GM18511 (cell line): ENCODE measurements at regions not wholly inside any gene's neighbourhood (a gene's known extent, or its start where the extent isn't known, plus 50 kb on each side); places are given as distances from the start of the nearest gene placed in this dataset.
"Not testable (repeated sequence)": the region's sequence is repeated elsewhere in the genome, so short reads cannot be mapped to it uniquely, and the experiment has no call there.

Experiments
- ATAC-seq: cut with Tn5 transposase; IDR thresholded peaks from one replicate; pipeline ENCODE4 v1.9.1; 2021; ENCODE audit warnings: mild to moderate bottlenecking, moderate library complexity; ENCODE audit not compliant: unreplicated experiment

DNA sequence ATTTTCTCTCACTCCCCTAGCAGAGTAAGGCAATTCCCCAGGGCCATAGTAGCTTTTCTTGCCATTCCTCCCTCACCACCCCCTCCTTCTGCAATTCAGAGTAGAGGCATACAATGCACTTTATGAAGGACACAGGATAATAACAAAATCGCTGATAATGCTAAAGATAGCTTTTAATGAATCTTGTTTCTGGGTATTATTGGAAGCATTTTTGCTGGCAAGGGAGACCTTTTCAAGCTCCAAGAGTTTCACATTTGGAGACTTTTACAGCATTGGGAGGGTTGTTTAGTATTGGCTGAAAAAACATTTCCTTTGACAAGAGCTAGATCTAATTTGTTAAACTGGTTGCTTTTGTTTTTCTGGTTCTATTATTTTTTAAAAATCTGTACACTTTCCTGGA lies 573.0 kb upstream of the C16orf82 start:
- ATAC-seq = no peak

DNA sequence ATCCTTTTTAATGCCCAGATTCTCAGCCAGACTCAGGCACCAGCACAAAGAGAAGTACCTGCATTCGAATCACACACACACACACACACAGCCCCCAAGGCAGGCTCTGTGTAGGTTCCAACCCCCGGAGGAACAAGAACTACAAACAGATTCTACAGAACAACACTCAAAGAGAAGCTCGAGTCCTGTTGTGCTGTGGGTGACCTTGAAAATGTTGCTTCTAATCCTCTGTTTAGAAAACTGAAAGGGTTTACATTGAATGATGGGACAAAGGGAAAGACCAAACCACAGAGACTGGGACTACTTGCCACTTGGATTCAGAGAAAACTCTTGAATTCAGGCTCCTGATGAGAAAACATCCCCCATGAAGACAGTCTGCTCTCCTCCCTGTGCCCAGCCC lies 568.8 kb upstream of the C16orf82 start:
- no peak for ATAC-seq

DNA sequence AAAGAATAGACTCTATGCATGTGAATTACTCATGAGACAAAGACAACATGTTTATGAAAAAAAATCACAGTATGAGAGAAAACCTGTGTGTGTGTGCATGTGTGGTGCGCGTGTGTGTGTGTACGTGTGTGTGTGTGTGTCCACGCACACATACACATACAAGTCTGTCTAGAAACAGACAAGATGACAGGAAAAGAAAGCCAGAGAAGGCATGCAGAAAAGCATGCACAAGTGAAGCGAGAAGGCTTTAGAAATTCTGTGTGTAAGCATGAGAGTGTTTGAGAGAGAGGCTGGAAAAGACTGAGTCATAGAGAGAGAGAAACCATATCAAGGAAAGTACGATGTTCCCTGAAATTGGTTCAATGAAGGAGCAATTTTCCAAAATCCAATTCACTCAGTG lies 566.4 kb upstream of the C16orf82 start:
- ATAC-seq = no peak

DNA sequence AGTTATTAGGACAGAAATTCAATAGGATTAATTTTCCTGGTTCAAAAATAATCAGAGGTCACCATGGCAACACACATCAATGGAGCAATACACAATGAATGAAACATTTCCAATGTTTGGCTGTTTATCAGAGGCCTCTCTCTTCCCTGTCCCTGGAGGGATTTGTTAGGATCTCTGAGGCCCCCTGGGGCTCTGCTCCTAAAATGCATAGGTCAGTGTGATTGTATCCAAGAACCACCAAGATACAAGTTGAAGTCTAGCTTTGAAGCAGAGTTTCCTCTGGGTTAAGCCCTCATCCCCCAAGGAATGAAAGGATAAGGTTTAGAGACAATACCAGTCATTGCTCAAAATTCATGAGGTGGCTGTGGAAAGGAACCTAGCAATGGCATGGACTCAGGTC lies 561.2 kb upstream of the C16orf82 start:
- ATAC-seq = no peak

DNA sequence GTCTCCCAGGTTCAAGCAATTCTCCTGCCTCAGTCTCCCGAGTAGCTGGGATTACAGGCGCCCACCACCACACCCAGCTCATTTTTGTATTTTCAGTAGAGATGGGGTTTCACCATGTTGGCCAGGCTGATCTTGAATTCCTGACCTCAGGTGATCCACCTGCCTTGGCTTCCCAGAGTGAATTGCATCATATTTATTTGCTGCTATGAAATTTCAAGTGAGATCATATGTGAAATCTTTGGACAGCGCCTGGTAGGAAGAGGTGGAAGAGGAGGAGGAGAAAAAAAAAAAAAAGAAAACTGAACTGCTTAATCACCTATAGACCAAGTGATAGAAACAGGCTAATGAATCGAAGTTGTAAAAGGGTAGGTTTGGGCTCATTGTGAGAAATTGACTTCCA lies 557.8 kb upstream of the C16orf82 start:
- not testable (repeated sequence) for ATAC-seq

DNA sequence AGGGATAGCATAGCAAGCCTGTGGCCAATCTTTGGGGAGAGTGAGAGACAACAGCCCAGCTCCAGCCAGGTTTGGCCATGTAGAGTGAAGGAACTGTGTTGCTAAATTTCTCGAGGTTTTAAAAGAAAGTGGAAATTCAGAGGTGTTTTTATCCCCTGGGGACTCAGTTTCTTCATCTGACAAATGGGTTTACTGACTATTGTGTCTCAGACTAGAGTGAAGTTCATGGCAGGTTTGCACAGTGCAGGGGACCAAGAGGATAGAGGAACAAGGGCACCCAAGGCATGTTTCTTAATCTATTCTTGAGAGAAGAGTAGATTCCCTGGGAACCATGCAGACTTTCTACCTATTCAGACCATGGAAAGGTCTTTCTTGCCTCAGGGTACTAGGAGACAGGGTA lies 555.8 kb upstream of the C16orf82 start:
- ATAC-seq = no peak

DNA sequence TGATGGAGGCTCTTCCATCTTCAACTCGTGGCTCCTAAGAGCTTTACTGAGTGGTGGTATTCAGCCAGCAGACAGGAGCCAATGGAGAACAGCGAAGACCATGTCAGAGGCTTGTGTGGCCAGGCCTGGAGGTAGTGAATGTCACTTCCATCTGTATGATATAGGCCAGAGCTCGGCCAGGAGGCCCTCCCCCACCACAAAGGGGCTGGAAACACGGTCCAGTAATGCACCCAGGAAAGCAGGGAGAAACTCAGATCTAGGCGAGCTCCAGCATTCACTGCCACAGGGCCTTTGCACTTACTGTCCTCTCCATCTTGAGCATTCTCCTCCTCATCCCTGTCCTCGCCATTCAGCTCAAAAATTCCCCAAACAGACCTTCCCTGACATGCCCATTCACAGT lies 555.3 kb upstream of the C16orf82 start:
- ATAC-seq = no peak

DNA sequence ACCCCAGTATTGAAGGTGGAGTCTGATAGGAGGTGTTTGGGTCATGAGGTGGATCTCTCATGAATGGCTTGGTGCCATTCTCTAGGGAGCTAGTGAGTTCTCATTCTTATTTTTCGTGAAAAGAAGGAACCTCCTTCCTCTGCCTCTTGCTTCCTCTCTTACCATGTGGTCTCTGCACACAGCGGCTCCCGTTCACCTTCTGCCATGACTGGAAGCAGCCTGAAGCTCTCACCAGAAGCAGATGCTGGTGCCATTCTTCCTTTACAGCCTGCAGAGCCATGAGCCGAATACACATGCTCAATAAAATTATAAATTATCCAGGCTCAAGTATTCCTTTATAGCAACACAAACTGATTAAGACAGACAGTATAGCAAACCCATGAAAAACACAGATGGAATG lies 545.1 kb upstream of the C16orf82 start:
- ATAC-seq = no peak

DNA sequence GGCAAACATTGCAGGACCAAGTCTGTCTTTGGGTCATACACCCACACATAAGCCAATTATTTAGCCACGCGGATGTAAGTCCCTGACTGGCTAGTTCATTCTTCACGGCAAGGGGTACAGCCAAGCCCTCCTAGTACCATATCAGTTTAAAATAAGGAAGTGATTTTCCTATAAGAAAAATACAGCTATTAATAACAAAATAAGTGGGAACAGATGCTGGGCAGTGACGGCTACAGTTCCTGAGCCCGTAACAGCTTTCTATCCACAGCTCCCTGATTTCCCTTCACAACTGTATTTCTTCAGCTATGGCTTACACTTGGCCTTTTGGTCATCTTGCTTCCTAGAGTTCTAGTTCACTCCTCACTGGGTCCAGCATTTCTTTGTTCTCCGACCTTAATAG lies 542.4 kb upstream of the C16orf82 start:
- ATAC-seq = no peak

DNA sequence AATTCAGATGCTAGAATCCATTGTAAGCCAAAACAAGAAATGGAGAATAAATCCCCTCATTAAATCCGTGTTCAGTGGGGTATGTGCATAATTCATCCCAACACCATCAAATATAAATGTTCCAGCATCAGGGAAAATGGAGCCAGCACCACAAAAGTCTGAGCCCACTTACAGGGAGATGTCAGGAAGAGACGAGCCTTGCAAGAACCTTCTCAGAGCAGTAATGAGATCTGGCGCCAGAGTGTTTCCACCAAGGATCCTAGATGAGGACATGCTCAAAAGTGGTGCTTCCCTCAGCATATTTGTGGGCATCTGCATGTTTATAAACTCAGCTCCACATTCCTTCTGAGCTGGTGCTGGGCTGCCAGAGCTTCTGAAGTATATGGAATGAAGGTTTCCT lies 541.9 kb upstream of the C16orf82 start:
- ATAC-seq = no peak

DNA sequence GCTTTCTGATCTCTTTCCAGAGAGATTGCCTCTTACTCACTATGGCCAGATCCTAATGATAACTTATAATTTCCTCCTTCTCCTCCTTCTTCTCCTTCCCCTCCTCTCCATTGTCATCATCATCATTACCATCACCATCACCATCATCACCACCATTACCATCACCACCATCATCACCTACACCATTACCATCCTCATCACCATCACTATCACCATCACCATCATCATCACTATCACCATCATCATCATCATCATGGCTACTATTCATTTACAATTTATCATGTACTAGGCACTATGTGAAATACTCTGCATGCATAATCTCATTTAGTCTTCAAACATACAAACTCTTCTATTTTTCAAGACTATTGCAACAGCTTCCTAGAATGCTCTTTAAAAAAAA lies 540.9 kb upstream of the C16orf82 start:
- ATAC-seq = no peak

DNA sequence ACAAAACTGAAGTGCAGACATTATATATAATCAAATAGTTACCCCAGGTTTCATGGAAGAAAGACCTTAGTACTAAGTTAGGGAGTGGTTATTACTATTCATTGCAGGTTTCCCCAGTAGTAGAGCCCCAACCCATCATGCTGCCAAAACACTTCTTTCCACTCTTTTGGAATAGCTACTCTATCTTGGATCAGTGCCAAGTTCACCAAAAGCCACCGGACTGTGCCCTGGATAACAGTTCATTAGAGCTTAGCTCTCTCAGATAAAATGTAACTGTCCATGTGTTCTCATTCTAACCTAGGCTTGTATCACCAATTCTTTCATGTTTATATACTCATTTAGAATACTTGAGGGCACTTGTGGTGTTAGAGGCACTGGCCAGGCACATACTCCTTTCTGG lies 540.1 kb upstream of the C16orf82 start:
- ATAC-seq = no peak

DNA sequence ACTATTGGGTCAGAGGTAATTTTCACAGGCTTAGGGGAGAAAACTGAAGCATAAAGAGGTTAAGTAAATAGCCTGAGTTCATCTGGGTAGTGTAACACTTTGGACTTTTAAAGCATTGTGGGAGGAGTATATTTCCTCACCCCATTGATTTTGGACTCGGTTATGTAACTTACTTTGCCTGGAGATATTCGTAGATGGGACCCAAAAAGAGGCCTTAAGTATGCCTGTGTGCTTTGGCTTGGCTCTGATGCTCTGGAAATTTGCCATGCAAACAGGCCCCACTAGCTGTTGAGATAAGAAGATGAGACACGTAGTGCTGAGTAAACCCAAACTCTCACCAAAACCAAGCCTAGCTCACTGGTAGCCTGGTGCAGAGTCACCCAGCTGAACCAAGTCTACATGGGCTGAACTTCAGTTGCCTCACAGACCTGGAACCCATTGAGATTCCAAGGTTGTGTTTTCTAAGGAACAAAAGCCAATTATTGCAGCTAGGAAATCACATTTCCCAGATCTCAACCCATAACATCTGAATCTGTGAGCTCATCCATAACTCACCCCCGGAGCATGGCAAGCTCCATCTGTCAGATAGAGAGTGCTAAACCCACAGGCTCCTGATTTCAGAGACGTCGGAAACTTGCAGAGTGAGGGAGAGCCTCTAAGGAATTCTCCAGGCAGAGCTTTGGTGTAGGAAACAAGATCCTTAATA lies 536.0 kb upstream of the C16orf82 start:
- ATAC-seq = no peak

DNA sequence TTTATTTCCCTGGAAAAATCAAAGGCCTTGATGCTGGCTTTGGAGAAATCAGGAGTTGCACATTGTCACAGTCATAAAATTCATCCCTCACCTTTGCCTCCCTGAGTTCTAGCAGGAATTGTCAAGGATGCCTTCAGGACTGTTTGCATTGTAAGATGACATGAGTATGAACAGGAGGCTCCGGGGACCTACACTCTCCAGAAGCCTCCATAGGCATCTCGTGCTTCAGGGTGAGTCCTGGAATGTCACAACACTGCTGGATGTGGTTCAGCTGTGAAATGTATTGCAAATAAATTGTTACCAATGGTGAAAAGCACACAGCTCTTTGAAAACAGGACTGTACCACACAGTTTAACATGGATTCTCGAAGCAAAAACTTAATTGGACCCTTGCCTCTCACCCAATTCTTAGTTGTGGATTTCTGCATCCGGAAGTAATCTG lies 535.4 kb upstream of the C16orf82 start:
- no peak for ATAC-seq

DNA sequence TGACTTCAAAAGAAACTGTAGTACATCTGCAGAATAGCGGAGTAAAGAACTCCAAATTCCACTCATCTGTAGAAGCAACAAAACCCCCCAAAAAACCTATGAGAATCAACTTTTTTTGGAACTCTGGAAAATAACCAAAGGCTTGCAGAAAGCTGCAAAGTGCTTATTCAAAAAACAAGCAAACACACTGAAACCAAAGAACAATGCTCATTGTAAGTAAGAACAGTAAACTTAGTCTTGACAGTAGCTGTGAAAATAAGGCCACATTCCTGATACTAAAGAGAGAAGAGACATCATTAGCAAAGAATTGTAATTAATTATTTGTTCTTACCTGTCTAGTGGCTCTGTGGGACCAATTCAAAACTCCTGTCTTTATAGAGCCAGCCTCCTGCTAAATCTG lies 534.3 kb upstream of the C16orf82 start:
- ATAC-seq = no peak

DNA sequence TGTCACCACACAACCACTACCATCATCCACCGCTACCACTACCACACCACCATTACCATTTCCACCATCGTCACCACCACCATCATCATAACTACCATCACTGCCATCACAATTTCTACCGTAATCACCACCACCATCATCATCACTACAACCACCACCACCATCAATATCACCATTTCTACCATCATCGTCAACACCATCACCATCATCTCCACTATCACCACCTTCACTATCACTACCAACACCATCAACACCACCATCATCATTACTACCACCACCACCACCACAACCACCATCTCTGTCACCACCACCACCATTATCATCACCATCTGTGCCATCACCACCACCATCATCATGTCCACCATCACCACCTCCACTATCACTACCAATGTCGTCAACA lies 524.5 kb upstream of the C16orf82 start:
- ATAC-seq = no peak

DNA sequence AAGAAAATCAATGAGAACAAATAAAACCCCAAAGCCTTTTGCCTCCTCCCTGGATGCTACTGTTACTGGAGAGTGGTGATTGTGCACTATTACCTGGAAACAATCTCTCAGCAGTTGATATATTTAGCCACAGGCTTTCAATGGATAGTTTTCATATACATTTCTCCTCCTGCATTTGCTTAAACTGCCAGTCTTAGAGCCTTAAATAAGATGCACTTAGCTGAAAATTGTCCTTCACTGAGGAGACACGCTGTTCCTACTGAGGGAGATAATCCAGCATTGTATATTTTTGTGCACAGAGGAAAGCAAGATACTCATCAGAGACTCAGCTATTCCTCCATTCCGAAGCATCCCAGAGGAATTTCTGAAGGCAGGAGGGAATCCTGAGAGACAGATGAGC lies 520.2 kb upstream of the C16orf82 start:
- no peak for ATAC-seq

DNA sequence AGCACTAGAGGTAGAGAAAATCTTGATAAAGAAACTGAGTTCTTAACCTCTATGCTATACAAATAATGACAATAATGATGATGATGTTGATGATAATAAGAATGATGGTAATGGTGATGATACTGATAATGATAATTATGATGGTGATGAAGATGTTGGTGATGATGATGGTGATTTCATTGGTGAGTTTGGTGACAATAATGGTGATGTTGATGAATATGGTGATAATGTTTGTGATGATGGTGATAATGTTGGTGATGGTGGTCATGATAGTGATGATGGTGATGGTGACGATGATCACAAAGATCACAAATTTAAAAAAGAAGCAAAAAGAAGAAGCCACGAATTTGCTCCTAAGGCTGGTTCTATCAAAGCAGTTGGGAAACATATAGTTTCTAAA lies 519.0 kb upstream of the C16orf82 start:
- no peak for ATAC-seq

DNA sequence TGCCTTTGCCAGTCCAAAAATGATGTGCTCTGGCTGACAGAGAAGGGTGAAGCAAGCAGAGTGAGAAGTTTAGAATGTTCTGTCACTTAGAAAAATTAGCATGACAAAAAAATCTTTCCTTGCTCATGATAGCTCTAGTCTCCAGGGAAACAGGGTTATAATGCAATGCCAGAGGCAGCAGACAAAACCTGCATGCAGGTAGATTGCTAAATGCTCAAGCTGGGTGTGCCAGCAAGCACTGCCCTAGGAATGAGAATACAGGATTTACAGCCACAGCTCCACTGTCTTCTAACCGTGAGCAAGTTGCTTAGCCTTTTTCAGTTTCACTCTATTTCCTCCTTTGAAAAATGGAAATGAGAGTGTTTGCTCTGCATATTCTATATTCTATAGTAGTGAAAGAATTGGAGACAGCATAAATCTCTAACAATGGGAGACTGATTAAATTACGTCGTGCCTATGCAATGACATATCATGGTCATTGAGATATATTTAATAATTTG lies 516.6 kb upstream of the C16orf82 start:
- no peak for ATAC-seq

DNA sequence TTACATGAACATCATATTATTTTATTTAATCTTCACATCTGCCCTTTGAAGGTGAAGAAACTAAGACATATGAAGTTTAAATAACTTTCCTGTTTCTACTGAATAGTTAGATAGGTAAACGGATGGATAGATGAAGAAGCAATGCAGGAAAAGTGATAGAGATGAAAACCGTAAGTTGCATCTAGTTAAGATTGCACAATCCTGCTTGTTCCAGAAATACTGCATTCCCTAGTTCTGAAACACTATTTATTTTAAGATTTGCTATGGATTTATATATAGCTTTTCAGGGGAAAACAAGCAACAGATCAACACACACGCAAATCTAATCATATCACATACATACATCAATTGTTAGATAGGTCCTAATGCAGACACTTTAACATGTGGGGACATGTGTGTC lies 512.7 kb upstream of the C16orf82 start:
- ATAC-seq = no peak

DNA sequence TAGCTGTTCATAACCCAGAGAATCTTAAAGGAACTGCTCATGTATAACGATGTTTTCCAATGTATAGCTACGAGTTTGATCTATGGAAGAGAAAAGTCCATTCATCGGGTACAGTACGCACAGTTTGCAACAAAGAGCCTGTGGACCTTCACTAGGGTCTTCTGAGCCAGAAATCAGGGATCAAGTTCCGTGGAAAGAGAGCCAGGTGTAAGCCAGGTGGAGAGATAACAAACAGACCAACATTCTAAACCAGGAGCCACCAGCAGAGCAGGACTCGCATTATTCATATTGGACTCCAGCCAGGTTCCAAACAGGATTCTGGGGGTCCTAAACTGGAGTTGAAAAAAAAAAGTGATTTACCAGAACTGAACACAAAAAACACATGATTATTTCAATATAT lies 505.4 kb upstream of the C16orf82 start:
- no peak for ATAC-seq

DNA sequence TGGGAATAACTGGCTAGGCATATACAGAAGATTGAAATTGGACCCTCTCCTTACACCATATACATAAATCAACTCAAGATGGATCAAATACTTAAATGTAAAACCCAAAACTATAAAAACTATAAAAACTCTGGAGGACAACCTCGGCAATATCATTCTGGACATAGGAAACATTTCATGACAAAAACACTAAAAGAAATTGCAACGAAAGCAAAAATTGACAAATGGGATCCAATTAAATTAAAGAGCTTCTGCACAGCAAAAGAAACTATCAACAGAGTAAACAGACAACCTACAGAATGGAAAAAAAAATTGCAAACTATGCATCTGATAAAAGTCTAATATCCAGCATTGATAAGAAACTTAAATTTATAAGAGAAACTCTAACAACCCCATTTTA lies 503.7 kb upstream of the C16orf82 start:
- no peak for ATAC-seq

DNA sequence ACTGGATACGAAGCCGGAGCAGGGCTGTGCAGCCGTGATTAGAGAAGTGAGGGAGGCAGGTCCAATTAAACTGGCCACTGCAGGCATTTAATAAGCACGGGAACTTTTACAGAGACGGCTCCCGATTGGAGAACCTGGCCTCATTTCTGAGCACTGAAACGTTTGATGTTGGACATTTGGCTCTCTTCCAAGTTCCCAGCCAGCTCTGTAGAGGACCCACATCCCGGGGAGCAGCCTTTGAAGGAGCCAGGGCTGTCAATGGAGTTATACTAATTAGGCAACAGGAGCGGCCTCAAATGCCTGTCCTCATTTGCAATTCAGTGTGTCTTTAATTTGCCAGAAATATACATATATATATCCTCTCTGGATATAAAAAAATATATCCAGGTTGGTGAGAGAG lies 499.4 kb upstream of the C16orf82 start:
- ATAC-seq = no peak
